ENCODE measurements at regions not wholly inside any gene's neighbourhood (a gene's known extent, or its start where the extent isn't known, plus 50 kb on each side); places are given as distances from the start of the nearest gene placed in this dataset.

GRCh38 chr10:78938695-78939672 is 129.8 kb upstream of the ZMIZ1 start:
- no peaks in the 10 kb centered on the region for H3K9me3 Mint-ChIP-seq
- H3K27me3 Mint-ChIP-seq (ENCODE audit: low read depth in 3 of 3), result peaks cover under 1 to 4% (median 2%) of the 10 kb centered on the region in 3 donors
- DNase-seq, result no peak
- no peak overlapping the region for H3K27ac Mint-ChIP-seq
- H3K36me3 Mint-ChIP-seq, result peaks cover 0 to 3% (median 3%) of the 10 kb centered on the region in 3 donors
- no peaks in the 10 kb centered on the region for H3K4me1 Mint-ChIP-seq
- no peak overlapping the region for H3K4me3 Mint-ChIP-seq

DNA sequence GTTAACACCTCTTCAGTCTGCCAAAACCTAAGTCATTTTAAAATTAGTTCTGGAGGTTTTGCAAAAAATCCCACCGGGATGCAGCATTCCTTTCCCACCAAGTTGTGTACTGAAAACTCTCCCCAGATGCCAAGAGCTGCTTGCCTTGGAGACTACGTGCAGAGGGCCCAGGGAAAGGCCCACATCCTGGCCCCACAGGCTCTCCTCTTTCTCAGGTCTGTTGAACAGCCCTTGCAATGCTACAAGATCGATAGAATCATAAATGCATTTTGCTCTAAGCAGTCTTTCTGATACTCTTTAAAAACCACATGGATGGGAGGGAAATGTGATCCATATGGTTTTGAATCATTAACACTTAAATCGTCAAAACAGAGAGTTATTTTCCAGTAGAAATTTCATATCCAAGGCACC is 126.7 kb upstream of the ZMIZ1 start:
- no peak for DNase-seq
- Mint-ChIP-seq H3K27me3 (ENCODE audit: low read depth in 3 of 3) (peaks cover 0 to 2% (median 2%) of the 10 kb centered on the region in 3 donors), H3K27ac (no peak overlapping the region), H3K36me3 (peaks cover 0 to 3% (median 3%) of the 10 kb centered on the region in 3 donors), H3K4me3 (no peak overlapping the region), H3K9me3 (no peaks in the 10 kb centered on the region), H3K4me1 (no peaks in the 10 kb centered on the region)

DNA sequence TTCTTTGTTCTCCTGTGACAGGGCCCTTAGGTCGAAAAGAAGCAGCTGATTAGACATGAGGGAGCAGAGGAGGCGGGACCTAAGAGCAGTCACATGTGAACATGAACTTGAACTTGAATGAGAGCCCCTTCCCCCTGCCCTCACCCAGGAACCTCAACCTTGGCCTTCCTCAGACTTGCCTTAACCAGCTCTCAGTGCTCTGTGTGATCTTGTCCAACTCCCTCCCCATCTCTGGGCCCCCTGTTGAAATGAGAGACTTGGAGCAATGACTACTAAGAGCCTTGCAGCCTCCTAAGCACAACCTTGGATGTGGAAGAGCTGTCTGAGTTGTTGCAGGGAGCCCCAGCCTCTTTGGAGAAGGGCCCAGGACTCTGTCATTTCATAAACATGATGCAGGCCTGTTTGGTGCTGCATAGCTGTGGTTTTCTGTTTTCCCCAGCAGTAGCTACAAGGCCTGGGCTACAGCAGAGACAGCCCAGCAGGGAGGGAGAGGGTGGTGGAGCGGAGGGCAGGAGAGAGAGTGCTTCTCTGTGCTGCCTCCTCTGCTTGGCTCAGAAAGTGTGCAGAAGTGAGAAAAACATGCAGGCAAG is 123.9 kb upstream of the ZMIZ1 start:
- no peak for DNase-seq
- no peaks in the 10 kb centered on the region for H3K9me3 Mint-ChIP-seq
- H3K4me3 Mint-ChIP-seq, result no peak overlapping the region
- peaks cover 0 to 2% (median 0%) of the 10 kb centered on the region in 3 donors for H3K27me3 Mint-ChIP-seq (ENCODE audit: low read depth in 3 of 3)
- H3K4me1 Mint-ChIP-seq, result no peaks in the 10 kb centered on the region
- no peak overlapping the region for H3K27ac Mint-ChIP-seq
- H3K36me3 Mint-ChIP-seq, result peaks cover 0 to 3% (median 3%) of the 10 kb centered on the region in 3 donors

DNA sequence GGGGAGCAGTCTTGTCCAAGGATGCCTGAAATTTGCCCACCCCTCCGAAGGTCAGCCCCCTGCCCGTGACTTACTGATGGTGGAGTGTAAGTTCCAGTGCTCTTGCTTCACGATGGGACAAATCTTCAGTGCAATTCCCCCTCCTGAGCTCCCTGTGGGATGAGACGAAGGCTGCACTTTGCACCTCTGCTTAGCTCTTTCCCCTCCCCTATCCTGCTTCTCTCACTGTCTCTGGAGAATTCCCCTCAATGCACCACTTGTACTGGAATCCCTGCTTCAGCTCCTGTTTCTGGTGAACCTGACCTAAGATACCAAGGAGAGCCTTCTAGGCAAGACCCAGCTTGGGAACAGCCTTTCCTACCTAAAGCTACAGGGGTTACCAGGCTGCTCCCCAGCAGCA is 122.9 kb upstream of the ZMIZ1 start:
- no peaks in the 10 kb centered on the region for H3K9me3 Mint-ChIP-seq

DNA sequence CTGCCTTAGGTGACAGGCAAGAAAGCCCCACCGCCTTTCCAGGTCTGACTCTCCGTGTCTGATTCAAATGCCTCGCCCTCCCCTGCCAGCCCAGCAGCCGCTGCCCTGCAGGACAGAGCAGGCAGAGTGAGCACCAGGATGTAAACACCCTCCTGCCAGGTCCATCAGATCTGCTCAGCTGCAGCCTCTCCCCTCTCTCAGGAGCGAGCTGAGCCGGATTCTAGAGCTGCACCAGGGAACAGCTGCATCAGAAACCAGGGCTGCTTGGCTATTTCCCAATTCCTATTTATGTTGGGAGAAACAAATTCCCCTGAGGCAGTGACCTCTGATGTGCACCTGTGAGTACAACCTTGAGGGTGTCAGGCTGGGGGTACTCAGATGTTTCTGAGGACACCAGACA is 121.5 kb upstream of the ZMIZ1 start:
- no peak for DNase-seq
- Mint-ChIP-seq H3K4me3 (no peak overlapping the region), H3K36me3 (peaks cover 0 to 3% (median 3%) of the 10 kb centered on the region in 3 donors), H3K27ac (no peak overlapping the region), H3K9me3 (no peaks in the 10 kb centered on the region), H3K27me3 (ENCODE audit: low read depth in 3 of 3) (peaks cover 2 to 4% (median 2%) of the 10 kb centered on the region in 3 donors), H3K4me1 (no peaks in the 10 kb centered on the region)

More for the DNA sequence above, 122.9 kb upstream of the ZMIZ1 start:
- no peak overlapping the region for H3K27ac Mint-ChIP-seq
- H3K36me3 Mint-ChIP-seq, result peaks cover 0 to 3% (median 3%) of the 10 kb centered on the region in 3 donors
- no peaks in the 10 kb centered on the region for H3K4me1 Mint-ChIP-seq
- DNase-seq, result no peak
- no peak overlapping the region for H3K4me3 Mint-ChIP-seq
- peaks cover 0 to 2% (median 2%) of the 10 kb centered on the region in 3 donors for H3K27me3 Mint-ChIP-seq (ENCODE audit: low read depth in 3 of 3)

DNA sequence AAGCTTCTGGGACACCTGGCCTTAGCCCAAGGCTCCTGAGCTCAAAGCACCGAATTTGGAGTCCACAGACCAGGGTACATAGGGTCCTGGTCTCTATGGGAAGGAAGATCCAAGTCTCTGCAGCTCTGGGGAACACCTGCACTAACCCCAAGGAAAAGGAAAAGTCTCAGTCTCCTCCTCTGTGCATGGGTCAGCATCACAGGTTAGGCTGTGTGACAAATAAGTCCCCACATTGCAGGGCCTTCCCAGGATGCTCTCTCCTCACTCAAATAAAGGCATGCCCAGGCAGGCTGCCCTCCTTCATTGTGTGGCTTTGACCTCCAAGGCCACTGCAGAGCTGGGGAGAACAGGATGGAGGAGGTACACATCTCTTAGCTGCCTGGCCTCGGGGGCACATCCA is 121.0 kb upstream of the ZMIZ1 start:
- Mint-ChIP-seq H3K27me3 (ENCODE audit: low read depth in 3 of 3) (peaks cover 2 to 4% (median 2%) of the 10 kb centered on the region in 3 donors), H3K9me3 (no peaks in the 10 kb centered on the region), H3K27ac (no peak overlapping the region), H3K4me1 (no peaks in the 10 kb centered on the region), H3K36me3 (peaks cover 0 to 3% (median 3%) of the 10 kb centered on the region in 3 donors), H3K4me3 (no peak overlapping the region)
- DNase-seq, result no peak

DNA sequence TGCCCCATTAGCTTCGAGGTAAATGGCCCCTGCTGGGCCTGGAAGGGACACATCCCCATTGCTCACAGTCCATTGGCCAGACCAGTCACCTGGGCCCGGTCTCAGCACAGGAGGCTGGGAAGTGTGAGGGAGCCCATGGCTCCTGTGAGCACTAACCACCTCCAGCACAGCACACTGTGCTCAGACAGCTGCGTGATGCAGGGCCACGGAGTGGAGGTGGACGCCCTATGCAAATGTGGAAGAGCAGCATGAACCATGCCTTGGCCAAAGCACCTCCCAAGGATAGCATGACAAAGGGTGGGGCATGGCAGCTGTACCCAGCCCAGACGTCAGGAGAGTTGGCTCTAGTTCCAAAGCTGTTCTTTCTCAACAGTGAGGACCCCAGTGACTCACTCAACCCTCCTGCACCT is 120.1 kb upstream of the ZMIZ1 start:
- Mint-ChIP-seq H3K27me3 (ENCODE audit: low read depth in 3 of 3) (peaks cover 0 to 4% (median 2%) of the 10 kb centered on the region in 3 donors), H3K27ac (no peak overlapping the region), H3K4me1 (peaks cover under 1 to 6% of the 10 kb centered on the region in 2 donors), H3K9me3 (no peaks in the 10 kb centered on the region), H3K36me3 (no peaks in the 10 kb centered on the region), H3K4me3 (no peak overlapping the region)
- no peak for DNase-seq

- no peak for DNase-seq
- peaks cover 3 to 9% of the 10 kb centered on the region in 2 donors for H3K4me1 Mint-ChIP-seq
- H3K4me3 Mint-ChIP-seq, result no peak overlapping the region
- no peak overlapping the region for H3K27ac Mint-ChIP-seq
- H3K36me3 Mint-ChIP-seq, result no peaks in the 10 kb centered on the region
- H3K27me3 Mint-ChIP-seq (ENCODE audit: low read depth in 3 of 3), result peaks cover 0 to 4% (median 2%) of the 10 kb centered on the region in 3 donors
- no peaks in the 10 kb centered on the region for H3K9me3 Mint-ChIP-seq
Observed at GRCh38 chr10:78950656-78951587, 117.8 kb upstream of the ZMIZ1 start.

DNA sequence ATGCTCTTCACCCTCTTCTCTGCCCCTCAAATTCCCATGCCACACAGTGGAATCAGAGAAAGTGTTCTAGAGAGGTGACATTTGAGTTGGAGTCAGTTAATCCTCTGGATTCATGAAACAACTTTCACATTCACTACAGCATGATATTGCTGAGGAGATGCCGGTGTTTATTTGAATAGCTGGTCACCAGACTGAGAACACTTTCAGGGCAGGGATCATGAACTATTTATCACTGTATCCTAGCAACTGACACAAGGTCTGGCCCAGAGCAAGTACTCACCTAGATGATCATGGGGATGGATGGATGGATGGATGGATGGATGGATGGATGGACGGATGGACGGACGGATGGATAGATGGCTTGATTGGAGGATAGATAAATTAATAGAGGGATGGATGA is 116.7 kb upstream of the ZMIZ1 start:
- no peak overlapping the region for H3K27ac Mint-ChIP-seq
- no peak for DNase-seq
- H3K36me3 Mint-ChIP-seq, result no peaks in the 10 kb centered on the region
- H3K4me1 Mint-ChIP-seq, result peaks cover 3 to 9% of the 10 kb centered on the region in 2 donors
- no peaks in the 10 kb centered on the region for H3K9me3 Mint-ChIP-seq
- H3K4me3 Mint-ChIP-seq, result no peak overlapping the region
- H3K27me3 Mint-ChIP-seq (ENCODE audit: low read depth in 3 of 3), result peaks cover 0 to 4% (median 2%) of the 10 kb centered on the region in 3 donors

- DNase-seq, result no peak
- H3K36me3 Mint-ChIP-seq, result no peaks in the 10 kb centered on the region
- H3K9me3 Mint-ChIP-seq, result no peaks in the 10 kb centered on the region
- H3K27ac Mint-ChIP-seq, result no peak overlapping the region
- H3K4me3 Mint-ChIP-seq, result no peak overlapping the region
- peaks cover 0 to 4% (median 2%) of the 10 kb centered on the region in 3 donors for H3K27me3 Mint-ChIP-seq (ENCODE audit: low read depth in 3 of 3)
- H3K4me1 Mint-ChIP-seq, result peaks cover 3 to 9% of the 10 kb centered on the region in 2 donors
Observed at GRCh38 chr10:78952686-78953085, 116.1 kb upstream of the ZMIZ1 start.

- Mint-ChIP-seq H3K4me1 (peaks cover 3 to 9% of the 10 kb centered on the region in 2 donors), H3K4me3 (peak overlapping the region in 1 of 5 donors; percentile 6), H3K27ac (no peak overlapping the region), H3K36me3 (no peaks in the 10 kb centered on the region), H3K27me3 (ENCODE audit: low read depth in 3 of 3) (peaks cover 0 to 4% (median 2%) of the 10 kb centered on the region in 3 donors), H3K9me3 (no peaks in the 10 kb centered on the region)
- DNase-seq, result no peak
Observed at GRCh38 chr10:78953113-78953798, 115.5 kb upstream of the ZMIZ1 start.

DNA sequence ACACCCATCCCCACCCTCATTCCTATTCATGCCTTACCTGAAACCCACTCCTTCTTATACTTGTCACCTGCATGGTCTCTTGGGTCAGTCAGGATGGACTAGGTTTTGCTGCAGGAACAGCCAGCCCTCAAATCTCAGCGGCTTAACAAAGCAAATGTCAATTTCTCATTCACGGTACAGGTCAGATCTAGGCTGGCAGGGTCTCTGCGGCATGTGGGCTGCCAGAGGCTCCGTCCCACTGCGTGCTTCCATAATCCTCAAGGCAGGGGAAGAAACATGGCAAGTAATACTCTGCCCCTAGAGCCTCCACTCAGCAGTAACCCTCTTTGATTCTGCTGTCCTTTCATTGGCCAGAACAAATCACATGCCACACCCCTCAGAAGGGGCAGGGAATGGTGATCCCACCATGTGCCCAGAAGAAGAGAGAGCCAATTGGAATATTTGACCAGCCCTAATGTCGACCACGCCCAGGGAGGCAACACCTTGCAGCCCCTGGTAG is 114.9 kb upstream of the ZMIZ1 start:
- Mint-ChIP-seq H3K36me3 (no peaks in the 10 kb centered on the region), H3K27ac (no peak overlapping the region), H3K4me3 (no peak overlapping the region), H3K4me1 (peaks cover 3 to 9% of the 10 kb centered on the region in 2 donors), H3K9me3 (no peaks in the 10 kb centered on the region), H3K27me3 (ENCODE audit: low read depth in 3 of 3) (peaks cover 0 to 4% (median 2%) of the 10 kb centered on the region in 3 donors)
- no peak for DNase-seq

GRCh38 chr10:78954689-78955088 is 114.1 kb upstream of the ZMIZ1 start:
- Mint-ChIP-seq H3K27me3 (ENCODE audit: low read depth in 3 of 3) (peaks cover 0 to 4% (median 2%) of the 10 kb centered on the region in 3 donors), H3K36me3 (no peaks in the 10 kb centered on the region), H3K4me1 (peaks cover 3 to 9% of the 10 kb centered on the region in 2 donors), H3K9me3 (no peaks in the 10 kb centered on the region), H3K27ac (no peak overlapping the region), H3K4me3 (no peak overlapping the region)
- no peak for DNase-seq
